ENCODE measurements at regions not wholly inside any gene's neighbourhood (a gene's known extent, or its start where the extent isn't known, plus 50 kb on each side); places are given as distances from the start of the nearest gene placed in this dataset.

GRCh38 chrX:51026862-51027261 lies 116.3 kb downstream of the BMP15 start:
- TF ChIP-seq, protein P1, sequence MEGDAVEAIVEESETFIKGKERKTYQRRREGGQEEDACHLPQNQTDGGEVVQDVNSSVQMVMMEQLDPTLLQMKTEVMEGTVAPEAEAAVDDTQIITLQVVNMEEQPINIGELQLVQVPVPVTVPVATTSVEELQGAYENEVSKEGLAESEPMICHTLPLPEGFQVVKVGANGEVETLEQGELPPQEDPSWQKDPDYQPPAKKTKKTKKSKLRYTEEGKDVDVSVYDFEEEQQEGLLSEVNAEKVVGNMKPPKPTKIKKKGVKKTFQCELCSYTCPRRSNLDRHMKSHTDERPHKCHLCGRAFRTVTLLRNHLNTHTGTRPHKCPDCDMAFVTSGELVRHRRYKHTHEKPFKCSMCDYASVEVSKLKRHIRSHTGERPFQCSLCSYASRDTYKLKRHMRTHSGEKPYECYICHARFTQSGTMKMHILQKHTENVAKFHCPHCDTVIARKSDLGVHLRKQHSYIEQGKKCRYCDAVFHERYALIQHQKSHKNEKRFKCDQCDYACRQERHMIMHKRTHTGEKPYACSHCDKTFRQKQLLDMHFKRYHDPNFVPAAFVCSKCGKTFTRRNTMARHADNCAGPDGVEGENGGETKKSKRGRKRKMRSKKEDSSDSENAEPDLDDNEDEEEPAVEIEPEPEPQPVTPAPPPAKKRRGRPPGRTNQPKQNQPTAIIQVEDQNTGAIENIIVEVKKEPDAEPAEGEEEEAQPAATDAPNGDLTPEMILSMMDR (IDR thresholded peaks at IDR 0.05): no peak
- no peak for TF ChIP-seq POLR2AphosphoS5 (IDR thresholded peaks at IDR 0.05)

Data from breast epithelium (tissue), 3 donors.